Hepatocyte (in vitro differentiated cells): ENCODE measurements at regions not wholly inside any gene's neighbourhood (a gene's known extent, or its start where the extent isn't known, plus 50 kb on each side); places are given as distances from the start of the nearest gene placed in this dataset.

Experiments
- CTCF ChIP-seq: fragments of 200-600 bp; sonication (generic); IDR thresholded peaks from 2 replicates; pipeline ENCODE4 v1.5.1; 2016; ENCODE audit warnings: antibody characterized with exemption, mild to moderate bottlenecking; ENCODE audit not compliant: poor library complexity
- EZH2 ChIP-seq: fragments of 200-600 bp; sonication (generic); IDR thresholded peaks from 2 replicates; pipeline ENCODE4 v1.6.1; 2016; ENCODE audit warnings: antibody characterized with exemption, mild to moderate bottlenecking, borderline replicate concordance
- EZH2phosphoT487 ChIP-seq: fragments of 200-600 bp; sonication (generic); IDR thresholded peaks from one replicate; pipeline ENCODE4 v1.6.1; 2018; ENCODE audit warnings: antibody characterized with exemption, mild to moderate bottlenecking, low read depth, moderate library complexity; ENCODE audit not compliant: unreplicated experiment, severe bottlenecking

GRCh38 chr16:80105751-80106150 is 435.0 kb upstream of the DYNLRB2 start:
- TF ChIP-seq EZH2phosphoT487 (no peak), CTCF (no peak), EZH2 (no peak)
